B cell (primary cell): ENCODE measurements at regions not wholly inside any gene's neighbourhood (a gene's known extent, or its start where the extent isn't known, plus 50 kb on each side); places are given as distances from the start of the nearest gene placed in this dataset.

Source experiments
- ATAC-seq: fragments of 200-7000 bp; cut with Tn5 transposase; one replicate; pipeline ENCODE4 v1.10.0; 2021; ENCODE audit warnings: low read depth, mild to moderate bottlenecking, moderate number of reproducible peaks, moderate library complexity
- CTCF ChIA-PET: fragments of 350-600 bp; sonication (Branson Sonifier 250); formaldehyde crosslinking; loops from one replicate; lab custom pipeline; 2021; ENCODE audit warnings: antibody characterized with exemption, inconsistent platforms; lab: Charles Lee
- POLR2A ChIA-PET: fragments of 350-600 bp; sonication (Branson Sonifier 250); formaldehyde crosslinking; loops from one replicate; lab custom pipeline; 2021; ENCODE audit warnings: antibody characterized with exemption; lab: Charles Lee
- DNase-seq: peaks from one replicate; pipeline ENCODE4 v3.0.0; 2013
- H2AFZ ChIP-seq: 2 replicates; pipeline ENCODE4 v1.6.1; 2012; ENCODE audit warnings: mild to moderate bottlenecking, low read depth, low read length; ENCODE audit not compliant: insufficient read depth, poor library complexity, severe bottlenecking
- H3K27ac ChIP-seq, 2 donors: 1 replicate in 1 of 2; 2 replicates in 1 of 2; pipeline ENCODE4 v1.5.1; 2012 to 2013; ENCODE audit warnings: low read length in 2 of 2, mild to moderate bottlenecking in 2 of 2, moderate library complexity in 1 of 2
- H3K27me3 ChIP-seq, 4 experiments: fragments of 200-600 bp in 1 of 4; sonication (generic) in 1 of 4; replicated peaks in 1 of 4; 1 replicate in 2 of 4; 2 replicates in 2 of 4; pipeline versions ENCODE4 v1.6.1 to v1.7.0; 2013 to 2016; ENCODE audit warnings: low read length in 3 of 4, mild to moderate bottlenecking in 2 of 4, mixed read lengths in 1 of 4, moderate library complexity in 1 of 4; ENCODE audit not compliant: insufficient read depth in 4 of 4, control insufficient read depth in 3 of 4; ENCODE audit errors: control extremely low read depth in 1 of 4
- H3K36me3 ChIP-seq, 2 experiments: replicated peaks in 1 of 2; 1 replicate in 1 of 2; 2 replicates in 1 of 2; pipeline versions ENCODE4 v1.6.1 to v1.7.1; 2013; ENCODE audit warnings: low read length in 1 of 2; ENCODE audit not compliant: insufficient read depth in 2 of 2, control insufficient read depth in 1 of 2; ENCODE audit errors: control extremely low read depth in 1 of 2, extremely low read depth in 1 of 2
- H3K4me1 ChIP-seq, 2 donors: fragments of 200-600 bp in 1 of 2; sonication (generic) in 1 of 2; 1 replicate in 1 of 2; 2 replicates in 1 of 2; pipeline versions ENCODE4 v1.5.1 to v1.6.1; 2013 to 2017; ENCODE audit warnings: low read length in 2 of 2; ENCODE audit not compliant: control insufficient read depth in 2 of 2, insufficient read depth in 2 of 2
- H3K4me2 ChIP-seq: replicated peaks from 2 replicates; pipeline ENCODE3; 2012; ENCODE audit warnings: mild to moderate bottlenecking, low read depth, low read length; ENCODE audit not compliant: poor library complexity, severe bottlenecking
- H3K4me3 ChIP-seq, 5 experiments: fragments of 200-600 bp in 1 of 5; sonication (generic) in 1 of 5; 1 replicate in 3 of 5; 2 replicates in 2 of 5; pipeline versions ENCODE4 v1.5.1 to v1.7.0; 2011 to 2016; ENCODE audit warnings: low read length in 4 of 5, mild to moderate bottlenecking in 4 of 5, low read depth in 2 of 5, control low read depth in 1 of 5, moderate library complexity in 1 of 5; ENCODE audit not compliant: insufficient read depth in 1 of 5; ENCODE audit errors: control extremely low read depth in 1 of 5, extremely low read depth in 1 of 5
- H3K79me2 ChIP-seq: fragments of 200-600 bp; sonication (generic); one replicate; pipeline ENCODE4 v1.6.0; 2016; ENCODE audit warnings: low read length; ENCODE audit not compliant: control insufficient read depth, insufficient read depth
- H3K9ac ChIP-seq: fragments of 200-600 bp; sonication (generic); 2 replicates; pipeline ENCODE4 v1.6.1; 2017; ENCODE audit warnings: mild to moderate bottlenecking, low read length, moderate library complexity
- H3K9me3 ChIP-seq, 3 donors: one replicate each; pipeline versions ENCODE4 v1.6.1 to v1.7.1; 2013; ENCODE audit warnings: low read length in 2 of 3; ENCODE audit not compliant: control insufficient read depth in 2 of 3, insufficient read depth in 1 of 3; ENCODE audit errors: control extremely low read depth in 1 of 3
- H4K20me1 ChIP-seq: 2 replicates; pipeline ENCODE4 v1.6.0; 2012; ENCODE audit warnings: mild to moderate bottlenecking, low read length; ENCODE audit not compliant: insufficient read depth, control insufficient read depth, poor library complexity, severe bottlenecking
- H3K27ac Mint-ChIP-seq: one replicate; pipeline ENCODE4 v1.8.0; 2021; ENCODE audit warnings: mixed read lengths
- H3K27me3 Mint-ChIP-seq: one replicate; pipeline ENCODE4 v1.8.0; 2021; ENCODE audit warnings: mixed read lengths
- H3K4me1 Mint-ChIP-seq: one replicate; pipeline ENCODE4 v1.8.0; 2021; ENCODE audit warnings: mixed read lengths
- H3K4me3 Mint-ChIP-seq: one replicate; pipeline ENCODE4 v1.8.0; 2021; ENCODE audit warnings: mixed read lengths
- H3K9me3 Mint-ChIP-seq: one replicate; pipeline ENCODE4 v1.8.0; 2022; ENCODE audit warnings: mixed read lengths; ENCODE audit not compliant: insufficient read depth
- CTCF ChIP-seq: fragments of 200-600 bp; IDR thresholded peaks from one replicate; pipeline ENCODE4 v1.8.0; 2022; ENCODE audit warnings: antibody characterized with exemption, mild to moderate bottlenecking
- EZH2 ChIP-seq: IDR thresholded peaks from 2 replicates; pipeline ENCODE4 v1.6.1; 2012; ENCODE audit warnings: borderline replicate concordance, low read depth, mild to moderate bottlenecking, moderate library complexity, low read length; ENCODE audit not compliant: insufficient read depth, poor library complexity, severe bottlenecking
- WGBS: methylation state at CpG from one replicate; pipeline ENCODE4 v1.1.5; 2013; ENCODE audit warnings: missing lambda C conversion rate; ENCODE audit not compliant: insufficient coverage; 5-methylcytosine and 5-hydroxymethylcytosine counted together
- intact Hi-C: fragments of 100-400 bp; cut with micrococcal nuclease; formaldehyde crosslinking; loops from one replicate; pipeline ENCODE4 v1.10.0; 2022

- intact Hi-C loops = no loop called here
- Histone ChIP-seq H3K27ac (no peak overlapping the region), H3K4me1 (no peaks in the 10 kb centered on the region), H3K79me2 (no peaks in the 10 kb centered on the region), H4K20me1 (no peaks in the 10 kb centered on the region), H3K9ac (no peak overlapping the region), H3K27me3 (no peaks in the 10 kb centered on the region), H3K9me3 (no peaks in the 10 kb centered on the region), H3K4me3 (no peak overlapping the region), H3K4me2 (no peak overlapping the region), H2AFZ (no peak overlapping the region), H3K36me3 (no peaks in the 10 kb centered on the region)
- ATAC-seq (no peak), DNase-seq (no peak)
- H3K27me3 Mint-ChIP-seq = no peaks in the 10 kb centered on the region
- 100% methylated on average over 2 of the region's 2 CpGs for WGBS
- peaks cover 8% of the 10 kb centered on the region for H3K4me1 Mint-ChIP-seq
- H3K9me3 Mint-ChIP-seq = no peaks in the 10 kb centered on the region
- no peak overlapping the region for H3K27ac Mint-ChIP-seq
- TF ChIP-seq CTCF (no peak), EZH2 (no peak)
- CTCF ChIA-PET = no interaction called here
- no peak overlapping the region for H3K4me3 Mint-ChIP-seq
- POLR2A ChIA-PET = no interaction called here
Measured at GRCh38 chr18:51997129-51997528, 342.9 kb upstream of the DCC start.

DNA sequence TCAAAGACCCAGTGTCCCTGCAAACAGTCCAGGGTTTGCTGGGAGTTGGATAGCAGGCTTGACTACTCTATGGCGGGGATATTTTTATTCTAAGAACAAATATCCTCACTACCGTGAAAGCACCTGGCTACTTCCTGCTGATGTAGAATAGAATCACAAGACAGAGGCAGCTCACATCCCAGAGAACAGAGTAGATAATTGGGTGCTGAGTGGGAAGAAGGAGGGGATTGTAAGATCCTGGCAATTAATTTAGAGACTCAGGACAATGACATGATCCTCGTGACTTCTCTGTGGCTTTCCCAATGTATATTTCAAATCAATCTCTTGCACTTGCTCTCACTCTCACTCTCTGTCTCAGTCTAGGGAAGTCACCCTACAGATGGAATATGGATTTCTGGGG, 341.9 kb upstream of the DCC start:
- no peak overlapping the region for H3K4me3 Mint-ChIP-seq
- no peaks in the 10 kb centered on the region for H3K36me3 ChIP-seq
- H3K4me1 ChIP-seq = no peaks in the 10 kb centered on the region
- H3K27ac Mint-ChIP-seq = no peak overlapping the region
- H4K20me1 ChIP-seq = no peaks in the 10 kb centered on the region
- H3K9me3 Mint-ChIP-seq = no peaks in the 10 kb centered on the region
- H3K27me3 Mint-ChIP-seq = no peaks in the 10 kb centered on the region
- no peak for ATAC-seq
- no peaks in the 10 kb centered on the region for H3K27me3 ChIP-seq
- no peaks in the 10 kb centered on the region for H3K9me3 ChIP-seq
- no peak overlapping the region for H3K27ac ChIP-seq
- H3K9ac ChIP-seq = no peak overlapping the region
- CTCF ChIA-PET = no interaction called here
- no peak for DNase-seq
- H3K4me3 ChIP-seq = no peak overlapping the region
- no peak overlapping the region for H2AFZ ChIP-seq
- peaks cover 12% of the 10 kb centered on the region for H3K4me1 Mint-ChIP-seq
- H3K79me2 ChIP-seq = no peaks in the 10 kb centered on the region
- TF ChIP-seq CTCF (no peak), EZH2 (no peak)
- POLR2A ChIA-PET = no interaction called here
- no CpG with 5 or more reads among the region's 3 CpGs for WGBS
- H3K4me2 ChIP-seq = no peak overlapping the region
- intact Hi-C loops = no loop called here
